Pons (tissue), 1 donor: ENCODE measurements at regions not wholly inside any gene's neighbourhood (a gene's known extent, or its start where the extent isn't known, plus 50 kb on each side); places are given as distances from the start of the nearest gene placed in this dataset.
"Not testable (repeated sequence)": the region's sequence is repeated elsewhere in the genome, so short reads cannot be mapped to it uniquely, and the experiment has no call there.

ENCODE experiments used
- DNase-seq: peaks from one replicate; pipeline ENCODE4 v3.0.0-alpha.2; 2016; ENCODE audit warnings: low spot score

DNA sequence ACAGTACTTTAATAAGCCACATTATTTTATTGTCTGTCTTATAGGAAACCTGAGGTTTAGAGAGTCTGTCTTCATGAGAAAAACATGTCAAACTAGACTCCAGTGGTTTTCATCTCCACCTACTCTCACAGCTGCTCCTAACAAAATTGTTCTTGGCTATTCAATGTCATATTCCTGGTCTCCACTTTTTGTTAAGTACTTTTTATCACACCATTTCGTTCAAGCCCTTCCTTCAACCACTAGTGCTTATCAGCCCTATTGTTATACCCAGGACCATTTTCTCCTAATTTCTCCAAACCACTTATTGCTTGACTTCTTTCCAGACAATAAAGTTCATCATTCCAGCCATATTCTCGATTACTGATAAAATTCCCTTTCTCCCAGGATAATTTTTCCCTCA lies 1674.3 kb upstream of the AGA start:
- no peak for DNase-seq

DNA sequence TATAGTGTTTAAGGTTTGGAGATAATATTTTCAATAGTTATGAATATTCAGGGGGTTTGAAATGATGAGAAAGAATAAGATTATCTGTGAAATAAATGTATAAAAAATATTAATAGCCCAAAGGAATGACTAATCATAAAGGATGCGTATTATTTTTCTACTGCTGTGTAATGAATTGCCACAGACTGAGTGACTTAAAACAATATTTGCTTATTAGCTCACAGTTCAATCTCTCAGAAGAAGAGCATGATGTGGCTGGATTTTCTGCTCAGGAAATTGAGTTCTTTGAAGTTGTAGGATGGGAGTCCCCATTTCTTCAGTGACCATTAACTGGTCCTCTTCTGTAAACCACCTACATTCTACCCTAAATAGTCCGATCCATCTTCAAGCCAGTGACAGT lies 1680.8 kb upstream of the AGA start:
- no peak for DNase-seq

GRCh38 chr4:179124419-179124818 lies 1682.2 kb upstream of the AGA start:
- DNase-seq: no peak

- DNase-seq: no peak
These were observed 1682.7 kb upstream of the AGA start for GRCh38 chr4:179124957-179125356.

DNA sequence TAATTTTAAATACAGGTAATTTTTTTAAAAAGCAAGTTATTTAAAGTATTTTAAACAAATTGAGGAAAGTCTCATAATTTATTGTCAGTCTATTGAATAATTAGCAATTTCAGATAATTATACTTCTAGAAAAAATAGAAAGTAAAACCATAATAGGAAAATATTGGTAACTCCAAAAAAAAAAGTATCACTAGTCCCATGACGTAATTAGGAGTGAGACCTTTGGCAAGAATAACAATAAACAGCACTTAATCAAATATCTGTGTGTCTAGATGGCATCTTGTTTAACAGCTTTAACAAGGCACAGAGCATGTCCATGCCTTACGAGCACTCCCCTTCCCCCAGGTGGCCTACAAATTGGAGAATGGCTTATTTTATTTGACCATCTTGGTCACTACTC lies 1683.6 kb upstream of the AGA start:
- DNase-seq: no peak

DNA sequence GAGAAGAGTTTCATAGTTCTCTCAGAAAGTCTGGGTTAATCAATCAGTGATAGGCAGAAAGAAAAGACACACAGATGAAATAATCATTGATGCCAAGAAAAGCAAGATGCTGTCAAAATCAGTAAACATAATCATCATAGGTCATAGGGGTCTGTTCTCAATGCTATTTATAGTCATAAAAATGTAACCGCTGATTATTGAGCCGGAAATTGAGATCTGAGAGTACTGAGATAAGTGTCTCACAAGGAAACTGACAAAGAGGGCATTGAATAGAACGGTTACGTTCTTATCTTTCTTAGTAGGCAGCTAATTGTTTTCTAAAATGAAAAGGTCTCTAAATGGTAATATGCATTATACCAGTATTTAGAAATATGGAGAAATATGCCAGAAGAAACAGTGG lies 1686.1 kb upstream of the AGA start:
- no peak for DNase-seq

DNA sequence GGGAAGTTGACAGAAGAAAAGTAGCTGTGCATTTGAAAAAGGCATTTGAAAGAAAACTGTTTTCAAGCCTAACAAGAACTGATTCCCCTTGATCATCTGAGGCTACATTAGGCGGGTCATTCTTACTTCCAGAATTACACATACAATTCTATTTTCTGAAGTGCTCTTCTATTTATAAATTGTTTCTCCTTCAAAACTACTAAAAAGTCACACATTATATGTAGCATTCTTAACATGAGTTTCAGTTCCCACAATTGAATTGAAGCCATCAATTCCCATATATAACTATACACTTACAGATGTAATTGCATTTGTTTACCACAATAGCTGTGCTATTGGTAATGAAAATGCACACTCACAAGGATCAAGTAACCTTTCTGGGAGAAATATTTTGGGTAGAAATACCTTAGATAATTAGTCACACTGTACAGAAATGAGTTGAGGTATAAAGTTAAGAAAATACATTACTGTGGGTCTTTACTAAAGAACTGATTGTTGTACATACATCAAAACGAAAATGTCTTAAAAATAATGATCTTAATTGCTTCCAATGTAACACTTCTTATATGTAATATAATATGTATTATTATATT lies 1688.0 kb upstream of the AGA start:
- DNase-seq: no peak

DNA sequence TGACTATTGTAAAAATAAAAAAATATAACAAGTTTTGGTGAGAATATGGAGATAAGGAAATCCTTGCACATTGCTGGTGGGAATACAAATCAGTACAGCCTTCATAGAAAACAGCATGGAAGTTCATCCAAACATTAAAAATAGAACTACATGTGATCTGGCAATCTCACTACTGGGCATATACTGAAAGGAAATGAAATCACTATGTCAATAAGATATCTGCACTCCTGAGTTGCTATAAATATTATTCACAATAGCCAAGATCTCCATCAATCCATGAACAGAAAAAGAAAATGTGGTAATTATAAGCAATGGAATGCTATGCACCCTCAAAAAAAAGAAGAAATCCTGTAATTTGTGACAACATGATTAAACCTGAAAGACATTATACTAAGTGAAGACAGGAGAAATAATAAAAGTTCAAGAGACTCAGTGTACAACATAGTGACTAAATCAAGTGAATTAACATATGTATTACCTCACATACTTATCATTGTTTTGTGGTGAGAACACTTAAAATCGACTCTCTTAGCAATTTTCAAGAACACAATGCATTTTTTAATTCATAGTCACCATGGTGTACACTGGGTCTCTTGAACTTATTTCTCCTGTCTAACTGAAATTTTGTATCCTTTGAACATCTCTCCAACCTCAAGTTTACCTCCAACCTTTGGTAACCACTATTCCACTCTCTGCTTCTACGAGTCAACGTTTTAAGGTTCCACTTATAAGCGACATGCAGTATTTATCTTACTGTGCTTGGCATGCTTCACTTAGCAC lies 1703.7 kb upstream of the AGA start:
- DNase-seq: no peak

DNA sequence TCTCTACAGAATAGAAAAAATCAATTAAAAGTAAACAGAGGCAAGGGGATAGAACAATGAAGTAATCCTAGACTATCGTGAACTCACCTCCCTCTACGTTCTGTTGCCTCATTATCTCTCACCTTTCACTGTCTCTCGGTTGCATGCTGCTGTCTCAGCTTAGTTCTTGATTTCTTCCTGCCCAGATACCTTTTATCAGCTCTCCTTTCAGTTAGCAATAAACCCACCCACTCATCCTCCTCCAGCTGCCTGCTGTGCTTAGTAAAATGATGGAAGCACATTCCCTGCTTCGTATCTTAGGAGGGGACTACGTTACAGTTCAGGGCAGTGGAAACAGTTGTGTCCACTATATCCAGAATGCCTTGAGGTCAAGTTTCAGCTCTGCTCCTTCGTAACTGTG lies 1709.5 kb upstream of the AGA start:
- DNase-seq: no peak

- DNase-seq: no peak
These were observed 1720.9 kb upstream of the AGA start for GRCh38 chr4:179163147-179163546.

GRCh38 chr4:179164267-179164999 lies 1722.2 kb upstream of the AGA start:
- DNase-seq: no peak

GRCh38 chr4:179165000-179165738 lies 1722.9 kb upstream of the AGA start:
- no peak for DNase-seq

GRCh38 chr4:179165862-179166261 lies 1723.6 kb upstream of the AGA start:
- no peak for DNase-seq

DNA sequence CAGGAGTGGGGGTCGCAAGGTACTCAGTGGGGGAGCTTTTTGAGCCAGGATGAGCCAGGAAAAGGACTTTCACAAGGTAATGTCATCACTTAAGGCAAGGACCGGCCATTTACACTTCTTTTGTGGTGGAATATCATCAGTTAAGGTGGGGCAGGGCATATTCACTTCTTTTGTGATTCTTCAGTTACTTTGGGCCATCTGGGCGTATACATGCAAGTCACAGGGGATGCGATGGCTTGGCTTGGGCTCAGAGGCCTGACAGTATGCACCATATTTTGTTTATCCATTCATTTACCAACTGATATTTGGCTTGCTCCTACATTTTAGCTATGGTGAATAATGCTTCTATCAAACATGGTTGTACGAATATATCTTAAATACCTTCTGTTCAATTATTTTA lies 1728.1 kb upstream of the AGA start:
- not testable (repeated sequence) for DNase-seq

GRCh38 chr4:179182741-179183140 lies 1740.5 kb upstream of the AGA start:
- DNase-seq: no peak

- DNase-seq: no peak
These were observed 1753.7 kb upstream of the AGA start for GRCh38 chr4:179195887-179196286.

GRCh38 chr4:179196511-179196910 lies 1754.3 kb upstream of the AGA start:
- DNase-seq: no peak

- no peak for DNase-seq
These were observed 1758.4 kb upstream of the AGA start for GRCh38 chr4:179200681-179201080.

DNA sequence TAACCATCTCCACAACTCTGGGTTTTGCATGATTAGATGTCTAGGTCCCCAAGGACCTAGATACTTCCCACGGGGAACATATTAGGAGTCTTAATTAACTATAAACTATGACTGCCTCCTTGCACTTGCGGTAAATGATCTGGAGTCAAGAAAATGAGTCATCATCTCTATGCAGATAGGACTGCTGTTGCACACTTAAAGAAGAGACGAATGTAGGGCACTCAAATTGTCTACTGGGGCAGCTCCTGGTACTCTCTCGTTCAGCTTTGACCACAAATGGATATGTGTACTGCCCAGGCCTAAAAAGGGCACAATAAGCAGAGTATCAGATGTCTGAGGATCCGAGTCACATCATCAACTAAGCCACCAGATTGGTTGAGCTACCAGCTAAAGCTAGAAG lies 1783.4 kb upstream of the AGA start:
- DNase-seq: no peak

GRCh38 chr4:179248821-179249220 lies 1806.6 kb upstream of the AGA start:
- DNase-seq: no peak

DNA sequence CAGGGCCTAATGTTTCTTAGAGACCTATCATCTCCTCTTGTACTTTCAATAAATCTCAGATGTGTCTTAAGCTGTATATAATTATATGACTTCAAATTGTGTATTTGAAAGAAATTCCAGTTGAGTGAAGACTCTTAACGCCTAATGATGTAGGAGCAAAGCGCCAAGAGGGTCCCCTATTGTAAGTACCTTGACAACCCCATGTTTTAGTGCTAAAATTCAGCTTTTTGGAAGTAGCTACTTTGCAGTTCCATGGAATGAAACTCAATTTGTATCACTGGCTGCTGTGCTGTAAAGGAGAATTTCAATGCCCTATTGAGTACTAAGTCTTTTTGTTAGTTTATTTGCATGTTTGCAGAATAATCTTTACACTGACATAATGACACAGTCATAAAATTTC lies 1826.6 kb upstream of the AGA start:
- DNase-seq: peak; percentile 4

DNA sequence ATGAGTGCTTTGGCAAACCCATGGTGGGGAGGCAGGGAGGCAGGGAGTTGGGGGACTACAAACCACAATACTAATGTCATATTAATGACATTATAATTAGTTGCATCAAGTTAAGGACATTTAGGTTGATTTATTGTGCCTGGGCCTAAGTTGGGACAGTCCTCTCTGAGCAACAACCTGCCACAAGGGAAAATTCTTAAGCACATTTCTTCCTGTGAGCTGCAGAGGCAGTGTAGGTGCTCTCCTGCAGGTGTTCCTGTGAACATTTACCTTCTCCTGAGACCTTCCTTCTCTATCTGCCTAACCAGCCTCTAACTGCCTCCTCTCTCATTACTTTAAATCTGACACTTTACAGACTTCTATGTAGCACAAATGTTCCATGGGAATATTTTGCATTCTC lies 1830.0 kb upstream of the AGA start:
- DNase-seq: no peak

DNA sequence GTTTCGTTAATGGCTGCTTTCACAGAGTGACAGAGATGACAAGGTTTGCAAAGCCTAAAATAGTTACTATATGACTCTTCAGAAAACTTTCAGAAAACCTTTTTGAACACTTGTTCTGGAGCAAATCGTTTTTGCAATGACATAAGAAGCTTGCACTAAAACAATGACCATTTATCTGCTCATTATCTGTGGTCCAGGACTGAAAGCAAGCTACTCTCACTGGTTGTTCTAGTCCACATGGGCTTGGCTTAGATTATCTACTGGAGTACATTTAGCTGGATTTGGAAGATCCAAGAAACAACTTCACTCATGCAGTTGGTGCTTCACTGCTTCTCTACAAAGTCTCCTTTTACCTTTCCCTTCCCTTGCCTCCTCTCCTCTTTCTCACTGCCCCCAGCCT lies 1836.4 kb upstream of the AGA start:
- DNase-seq: no peak
